Femur (tissue), 1 donor: ENCODE measurements at regions not wholly inside any gene's neighbourhood (a gene's known extent, or its start where the extent isn't known, plus 50 kb on each side); places are given as distances from the start of the nearest gene placed in this dataset.

Experiments
- DNase-seq: peaks from one replicate; pipeline ENCODE4 v3.0.0-alpha.2; 2017

GRCh38 chr6:1053586-1053985 is 258.3 kb upstream of the FOXQ1 start:
- DNase-seq: no peak

GRCh38 chr6:1052262-1052661 is 259.6 kb upstream of the FOXQ1 start:
- no peak for DNase-seq

GRCh38 chr6:1049900-1050299 is 262.0 kb upstream of the FOXQ1 start:
- DNase-seq: no peak

GRCh38 chr6:1049170-1049569 is 262.7 kb upstream of the FOXQ1 start:
- DNase-seq: no peak

- no peak for DNase-seq
These were observed 263.8 kb upstream of the FOXQ1 start for GRCh38 chr6:1047981-1048541.

DNA sequence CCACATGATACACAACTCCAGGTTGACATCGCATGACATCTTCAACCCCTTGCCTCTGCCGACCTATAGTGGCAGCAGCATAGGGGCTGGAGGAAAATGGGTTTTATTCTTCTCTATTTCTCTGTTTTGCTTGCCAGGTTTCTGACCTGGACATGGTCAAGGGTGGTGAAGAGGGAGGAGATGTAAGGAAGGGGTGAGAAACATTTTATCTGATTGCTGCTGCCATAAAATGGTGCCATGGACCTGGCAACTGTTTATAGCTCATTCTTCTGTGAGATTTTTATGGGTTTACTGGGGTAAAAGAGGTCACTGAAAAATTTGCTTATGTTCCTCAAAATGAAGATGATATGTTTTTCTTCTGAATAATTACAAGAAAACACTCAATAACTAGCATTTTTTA is 266.7 kb upstream of the FOXQ1 start:
- no peak for DNase-seq

DNA sequence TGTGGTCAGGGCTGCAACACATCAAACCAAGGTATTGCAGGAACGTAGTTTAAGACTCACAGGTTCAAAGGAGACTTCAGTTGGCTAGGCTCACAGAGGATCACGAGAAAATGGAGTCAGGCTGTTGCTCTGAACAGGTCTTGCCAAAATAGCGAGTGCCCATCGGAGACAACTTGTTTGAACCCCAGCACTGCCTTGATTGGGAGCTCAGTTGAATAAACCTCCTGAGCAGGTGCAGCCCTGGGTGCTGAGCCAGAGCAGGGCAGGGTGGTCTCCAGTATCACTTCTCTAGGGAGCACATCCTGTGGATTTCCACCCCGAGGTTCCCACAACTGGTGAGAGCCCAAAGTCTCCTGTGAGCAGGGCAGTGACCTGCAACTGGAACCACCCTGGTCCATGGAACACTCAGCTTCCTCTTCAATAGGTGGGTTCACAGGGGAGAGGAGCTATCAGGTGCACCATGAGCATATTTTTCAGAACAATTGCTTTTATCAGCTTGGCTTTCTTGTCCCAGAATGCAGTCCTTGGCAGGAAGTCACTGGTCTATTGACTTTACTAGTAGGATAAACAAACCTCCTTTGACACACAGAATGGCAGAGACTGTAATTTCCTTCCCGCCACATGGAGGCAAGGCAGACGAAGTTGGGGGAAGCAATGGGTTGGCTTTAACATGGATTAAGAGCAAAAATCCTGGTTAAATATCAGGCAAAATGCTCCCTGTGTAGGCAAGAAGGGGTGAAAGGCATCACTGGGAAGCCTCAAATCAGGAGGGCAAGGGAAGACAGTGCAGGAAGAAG is 267.7 kb upstream of the FOXQ1 start:
- DNase-seq: no peak

DNA sequence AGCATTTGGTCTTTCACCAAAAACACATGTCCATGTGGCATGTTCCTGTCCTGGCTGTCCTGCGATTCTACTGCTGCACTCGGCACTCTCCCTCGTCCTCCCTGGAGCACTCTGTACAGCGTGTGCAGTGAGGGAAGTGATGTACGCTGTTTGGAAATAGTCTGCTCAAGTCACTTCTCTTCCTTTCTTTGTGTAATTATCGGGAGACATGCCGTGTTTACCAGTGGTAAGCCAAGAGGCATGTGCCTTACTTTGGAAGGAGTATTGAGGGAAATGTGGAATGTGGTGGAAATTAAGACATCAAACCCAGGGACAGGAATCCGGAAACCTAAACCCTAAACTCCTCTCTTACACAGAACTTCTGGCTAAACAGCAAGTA is 268.5 kb upstream of the FOXQ1 start:
- no peak for DNase-seq

DNA sequence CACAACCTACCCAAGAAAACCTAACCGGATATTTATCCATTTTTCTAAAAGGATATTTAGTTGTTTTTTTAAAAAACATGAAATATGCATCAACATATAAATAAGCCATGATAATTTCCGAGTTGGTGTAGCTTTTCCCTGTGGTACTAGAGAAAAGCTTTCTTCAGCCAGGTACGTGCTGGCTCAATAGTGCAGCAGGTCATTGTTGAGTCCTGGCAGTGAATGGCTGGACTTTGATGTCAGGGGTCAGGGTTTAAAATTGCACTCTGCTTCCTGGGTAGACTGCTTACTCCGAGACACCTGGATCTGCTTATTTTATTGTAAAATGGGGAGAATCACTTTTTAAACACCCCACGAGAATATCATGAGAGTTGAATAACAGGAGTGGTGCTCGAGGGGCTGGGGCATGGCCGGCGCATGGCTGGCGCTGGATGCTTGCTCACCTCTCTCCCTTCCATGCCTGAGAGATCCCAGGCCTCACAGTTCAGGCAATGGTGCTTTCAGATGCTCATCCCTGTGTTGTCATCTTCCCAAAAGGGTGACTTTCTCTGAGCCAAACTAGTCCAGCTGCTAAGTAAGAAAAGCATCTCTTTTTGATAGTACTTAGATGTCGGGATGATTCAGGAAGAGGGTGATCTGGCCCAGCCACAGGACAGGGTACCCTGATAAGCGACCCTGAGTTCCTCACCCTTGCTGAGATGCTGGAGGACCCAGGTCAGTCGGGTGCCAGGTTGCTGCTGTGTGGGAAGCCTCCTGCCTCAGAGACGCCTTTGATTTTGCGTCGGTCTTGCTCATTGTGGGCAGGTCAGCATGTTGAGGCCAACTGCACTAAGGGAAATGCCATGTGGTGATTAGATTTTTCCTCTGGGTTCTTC is 269.1 kb upstream of the FOXQ1 start:
- no peak for DNase-seq

DNA sequence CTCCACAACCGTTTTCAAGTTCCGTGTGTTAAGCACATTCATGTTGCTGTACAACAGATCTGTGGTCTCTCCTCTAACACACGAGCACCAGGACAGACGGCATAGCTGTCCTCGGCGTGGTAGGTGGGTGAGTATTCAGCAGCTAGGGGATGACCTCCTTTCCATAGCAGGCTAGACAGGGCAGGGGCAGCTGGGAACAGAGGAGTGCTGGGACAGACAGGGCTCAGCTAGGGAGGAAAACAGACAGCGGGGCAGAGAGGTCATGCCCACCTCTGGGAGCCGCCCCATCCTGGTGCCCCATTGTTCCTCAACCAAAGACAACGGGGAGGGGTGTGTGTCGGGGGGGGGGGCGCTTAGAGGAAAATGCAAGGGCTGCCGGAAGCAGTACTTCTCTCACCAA is 271.5 kb upstream of the FOXQ1 start:
- no peak for DNase-seq

DNA sequence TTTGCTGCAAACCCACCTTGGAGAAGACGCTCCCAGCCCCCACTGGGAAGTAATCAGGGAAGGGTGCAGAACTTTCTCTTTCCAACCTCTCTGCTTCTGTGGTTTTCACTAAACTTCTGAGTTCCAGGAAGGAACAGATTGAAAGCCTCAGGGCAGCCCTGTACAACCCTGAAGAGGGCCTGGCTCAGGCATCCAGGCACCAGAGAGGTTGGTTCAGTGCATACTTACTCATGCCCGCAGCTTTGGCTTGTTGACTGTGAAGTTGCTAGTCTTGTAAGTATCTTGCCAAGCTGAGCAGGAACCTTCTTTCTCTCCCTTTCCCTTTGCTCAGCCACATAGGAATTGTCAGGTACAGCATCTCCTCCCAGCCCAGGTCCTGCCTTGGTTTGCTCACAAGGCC is 272.2 kb upstream of the FOXQ1 start:
- no peak for DNase-seq

- DNase-seq: no peak
These were observed 272.7 kb upstream of the FOXQ1 start for GRCh38 chr6:1039191-1039590.

DNA sequence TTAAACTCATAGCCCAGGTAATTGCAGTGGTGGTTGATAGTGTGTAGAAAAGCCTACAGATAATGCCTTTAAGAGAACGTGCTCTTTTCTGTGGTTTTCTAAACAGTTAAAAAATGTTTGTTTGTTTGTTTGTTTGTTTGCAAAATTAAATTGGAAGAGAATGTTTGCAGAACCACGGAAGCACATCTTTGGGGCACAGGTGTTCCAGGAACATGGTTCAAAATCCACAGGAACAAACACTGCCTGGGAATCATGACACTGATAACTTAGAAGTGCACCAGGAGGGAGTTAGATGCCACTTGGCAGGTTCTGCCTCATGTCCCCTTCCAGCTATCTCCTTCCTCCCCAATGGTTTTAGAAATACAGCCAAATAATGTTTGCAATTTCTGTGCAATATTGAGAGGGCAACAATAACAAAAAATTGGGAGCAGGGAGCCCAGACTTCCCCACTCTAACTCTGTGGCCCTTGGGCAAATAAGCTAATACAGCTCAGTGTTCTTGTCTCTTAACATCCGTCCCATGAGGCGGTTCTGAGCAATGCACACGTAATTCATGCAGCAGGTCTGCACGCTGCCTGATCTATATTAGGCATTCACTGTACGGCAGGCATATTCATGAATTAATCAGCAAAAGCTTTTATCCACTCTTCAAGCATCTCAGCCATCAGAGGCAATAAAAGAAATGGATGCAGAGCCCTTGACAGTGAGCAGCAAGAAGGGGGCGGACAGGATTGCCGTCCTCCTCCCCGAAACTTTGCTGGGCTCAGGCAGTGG is 274.3 kb upstream of the FOXQ1 start:
- no peak for DNase-seq

DNA sequence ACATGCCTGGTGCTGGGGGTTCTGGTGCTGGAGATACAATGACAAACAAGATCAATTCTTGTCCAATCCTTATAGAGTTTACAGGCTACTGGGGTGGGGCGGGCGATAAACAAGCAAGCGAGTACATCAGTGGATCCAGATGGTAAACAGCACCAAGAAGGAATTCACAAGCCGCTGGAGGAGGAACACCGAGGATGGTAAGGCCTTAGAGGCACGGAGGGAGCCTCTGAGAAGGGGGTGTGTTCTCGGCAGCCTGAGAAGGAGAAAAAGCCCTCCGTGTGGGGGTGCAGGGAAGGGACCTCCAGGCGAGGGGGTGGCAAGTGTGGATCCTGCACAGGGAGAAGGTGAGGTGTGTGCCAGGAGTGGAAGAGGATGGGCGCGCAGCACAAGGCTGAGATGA is 276.5 kb upstream of the FOXQ1 start:
- no peak for DNase-seq

GRCh38 chr6:1031720-1032119 is 280.2 kb upstream of the FOXQ1 start:
- no peak for DNase-seq

GRCh38 chr6:1029141-1029540 is 282.8 kb upstream of the FOXQ1 start:
- DNase-seq: no peak

DNA sequence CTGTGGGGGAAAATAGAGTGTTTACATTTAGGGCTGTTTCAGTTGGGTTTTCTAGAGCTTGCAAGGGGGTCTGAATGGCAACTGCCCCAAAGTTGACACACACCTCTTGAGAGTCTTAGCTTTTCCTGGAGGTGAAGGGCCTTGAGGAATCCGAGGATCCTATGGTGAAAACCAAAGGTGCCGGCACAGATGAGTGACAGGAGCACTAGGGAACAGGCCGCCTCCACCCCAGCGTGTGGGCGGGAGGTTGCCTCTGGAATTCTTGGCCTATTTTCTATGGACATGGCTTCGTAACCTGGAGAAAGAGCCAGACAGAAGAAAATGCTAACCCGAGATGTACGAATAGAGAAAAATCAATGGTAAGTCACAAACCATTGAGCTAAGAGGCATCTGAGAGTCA is 283.2 kb upstream of the FOXQ1 start:
- no peak for DNase-seq

- DNase-seq: no peak
These were observed 283.9 kb upstream of the FOXQ1 start for GRCh38 chr6:1027795-1028569.

DNA sequence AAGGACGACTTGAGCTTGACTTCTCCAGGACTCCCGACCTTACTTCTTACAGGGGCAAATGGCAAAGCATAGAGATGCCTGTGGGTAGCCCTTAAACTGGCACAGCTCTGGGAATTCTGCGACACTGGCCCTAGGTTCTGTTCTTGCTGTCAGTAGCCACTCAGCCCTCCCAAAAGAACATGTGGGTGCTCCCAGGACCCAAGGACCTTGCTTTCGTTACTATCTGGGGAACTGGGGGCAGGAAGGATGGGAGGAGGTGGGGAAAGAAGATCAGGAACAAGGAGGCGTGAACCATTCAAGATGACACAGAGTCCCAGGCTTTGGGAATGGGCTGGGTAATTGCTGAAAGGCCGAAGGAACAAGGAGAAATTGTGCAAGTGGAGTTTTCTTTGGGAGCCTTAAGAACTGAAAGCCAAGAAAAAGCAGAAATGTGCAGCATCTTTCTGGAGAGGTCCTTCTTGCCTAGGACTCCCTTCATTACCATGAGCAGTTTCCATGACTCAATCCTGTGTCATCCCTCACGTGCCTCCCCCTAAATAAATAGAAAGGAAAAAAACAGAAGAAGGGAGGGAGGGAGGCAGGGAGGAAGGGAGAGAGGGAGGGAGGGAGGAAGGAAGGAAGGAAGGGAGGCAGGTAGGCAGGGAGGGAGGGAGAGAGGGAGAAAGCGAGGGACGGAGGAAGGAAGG is 284.6 kb upstream of the FOXQ1 start:
- no peak for DNase-seq

- no peak for DNase-seq
These were observed 286.1 kb upstream of the FOXQ1 start for GRCh38 chr6:1025821-1026220.

DNA sequence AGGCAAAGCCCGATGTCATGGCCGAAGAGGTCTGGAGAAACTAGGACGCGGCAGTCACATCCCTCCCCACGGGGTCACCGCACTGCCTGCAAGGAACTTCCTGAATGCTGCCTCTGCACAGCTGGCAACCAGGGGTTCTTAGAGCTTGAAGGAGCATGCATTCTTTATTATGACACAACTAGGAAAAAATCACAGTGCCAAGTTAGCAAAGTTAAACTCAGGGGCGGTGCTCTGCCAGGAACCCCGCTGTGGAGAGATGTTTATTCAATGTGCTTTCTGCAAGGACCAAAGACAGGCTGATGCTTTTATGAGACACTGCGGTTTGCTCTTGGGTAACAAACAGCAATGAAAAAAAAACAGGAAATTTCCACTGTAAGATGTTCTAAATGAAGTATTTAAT is 287.3 kb upstream of the FOXQ1 start:
- peak; percentile 37 for DNase-seq

GRCh38 chr6:1024161-1024560 is 287.7 kb upstream of the FOXQ1 start:
- DNase-seq: no peak
